ENCODE measurements at regions not wholly inside any gene's neighbourhood (a gene's known extent, or its start where the extent isn't known, plus 50 kb on each side); places are given as distances from the start of the nearest gene placed in this dataset.
"Not testable (repeated sequence)": the region's sequence is repeated elsewhere in the genome, so short reads cannot be mapped to it uniquely, and the experiment has no call there.

DNA sequence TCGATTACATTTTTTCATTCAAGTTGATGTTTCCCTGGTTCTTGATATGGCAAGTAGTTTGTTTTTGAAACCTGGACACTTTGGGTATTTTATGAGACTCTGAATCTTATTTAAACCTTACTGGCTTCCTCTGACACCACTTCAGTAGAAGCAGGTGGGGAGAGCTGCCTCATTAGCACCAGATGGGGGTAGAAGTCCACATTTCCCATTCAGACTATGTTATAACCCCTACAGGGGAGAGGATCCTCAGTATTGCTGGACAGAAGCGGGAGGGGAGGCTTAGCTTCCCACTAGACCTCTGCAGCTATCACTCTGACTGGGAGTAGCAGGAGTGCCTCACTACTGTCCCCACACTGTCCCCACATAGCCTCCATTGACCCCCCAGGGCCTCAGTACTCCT, 145.3 kb upstream of the SLC35G4 start:
- Histone ChIP-seq H3K4me1 (no peaks in the 10 kb centered on the region), H3K9me3 (peaks cover 0 to 6% (median 0%) of the 10 kb centered on the region in 11 donors), H3K4me3 (no peak overlapping the region), H3K36me3 (no peaks in the 10 kb centered on the region), H3K27ac (no peak overlapping the region), H3K27me3 (peaks cover 0 to 5% (median 0%) of the 10 kb centered on the region in 7 donors)
- ATAC-seq: no peak
- intact Hi-C loops (cut with DNase I): no loop called here
- 93% methylated on average over 2 of the region's 2 CpGs for WGBS, 2 donors
- DNase-seq: no peak
- no peak for TF ChIP-seq CTCF (IDR thresholded peaks at IDR 0.05)

- no peaks in the 10 kb centered on the region for H3K27me3 ChIP-seq
- 81 to 83% methylated on average over 3 of the region's 3 CpGs for WGBS, 2 donors
- H3K27ac ChIP-seq: no peak overlapping the region
- no peak overlapping the region for H3K4me3 ChIP-seq
- TF ChIP-seq CTCF (IDR thresholded peaks at IDR 0.05): no peak
- peaks cover 0 to 6% (median 0%) of the 10 kb centered on the region in 11 donors for H3K9me3 ChIP-seq
- DNase-seq: no peak
- intact Hi-C loops (cut with DNase I): no loop called here
- H3K4me1 ChIP-seq: no peaks in the 10 kb centered on the region
- no peak for ATAC-seq
- no peaks in the 10 kb centered on the region for H3K36me3 ChIP-seq
These were observed 150.9 kb upstream of the SLC35G4 start for GRCh38 chr18:11458447-11458846.

- ATAC-seq; intact Hi-C loops (cut with DNase I); H3K9me3 ChIP-seq; H3K4me3 ChIP-seq; H3K27me3 ChIP-seq; H3K4me1 ChIP-seq; H3K27ac ChIP-seq; DNase-seq; H3K36me3 ChIP-seq: not testable (repeated sequence)
- 79 to 89% methylated on average over 3 of the region's 3 CpGs for WGBS, 2 donors
These were observed 151.5 kb upstream of the SLC35G4 start for GRCh38 chr18:11457853-11458252.

DNA sequence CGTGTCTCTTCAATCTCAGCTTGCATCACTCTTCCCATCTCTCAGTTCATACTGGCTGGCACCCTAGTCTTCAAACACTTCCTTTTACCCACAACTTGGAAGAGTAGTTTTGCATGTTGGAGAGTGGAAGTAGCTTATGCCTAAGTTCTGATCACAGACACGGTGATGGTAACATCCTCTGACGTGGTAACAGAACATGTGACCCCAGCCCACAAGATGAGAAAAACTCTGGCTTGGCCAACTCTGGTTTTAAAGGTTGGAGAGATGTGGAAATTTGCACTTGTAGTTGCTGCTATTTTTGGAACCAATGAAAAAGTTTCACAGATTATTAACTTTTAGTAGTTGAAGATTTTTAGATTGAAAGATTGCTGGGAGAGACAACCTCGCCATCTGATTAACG, 155.4 kb upstream of the SLC35G4 start:
- no peaks in the 10 kb centered on the region for H3K27me3 ChIP-seq
- intact Hi-C loops (cut with DNase I): no loop called here

GRCh38 chr18:11444169-11444568, 165.2 kb upstream of the SLC35G4 start:
- H3K4me3 ChIP-seq; H3K4me1 ChIP-seq; intact Hi-C loops (cut with DNase I); H3K27me3 ChIP-seq; DNase-seq; H3K36me3 ChIP-seq; H3K27ac ChIP-seq; ATAC-seq: not testable (repeated sequence)
- peaks cover 0 to 18% (median 3%) of the 10 kb centered on the region in 11 donors for H3K9me3 ChIP-seq
- WGBS, 2 donors: 88 to 91% methylated on average over 4 of the region's 4 CpGs

More for the DNA sequence above, 155.4 kb upstream of the SLC35G4 start:
- H3K27ac ChIP-seq: no peak overlapping the region
- WGBS, 2 donors: 81 to 88% methylated on average over 5 of the region's 5 CpGs
- DNase-seq: no peak
- no peaks in the 10 kb centered on the region for H3K36me3 ChIP-seq
- H3K4me3 ChIP-seq: no peak overlapping the region
- no peak for ATAC-seq
- H3K4me1 ChIP-seq: no peaks in the 10 kb centered on the region
- no peak for TF ChIP-seq CTCF (IDR thresholded peaks at IDR 0.05)
- H3K9me3 ChIP-seq: peaks cover 0 to 12% (median 0%) of the 10 kb centered on the region in 11 donors

Measured in heart right ventricle (tissue), 16 donors.